IMR-90 (cell line): ENCODE measurements at regions not wholly inside any gene's neighbourhood (a gene's known extent, or its start where the extent isn't known, plus 50 kb on each side); places are given as distances from the start of the nearest gene placed in this dataset.

Experiments
- ATAC-seq: fragments of 200-7000 bp; cut with Tn5 transposase; 2 replicates; pipeline ENCODE4 v1.9.1; 2020; ENCODE audit warnings: low read depth, mild to moderate bottlenecking, moderate library complexity
- BruUV-seq: library from RNA; stranded (reverse); fragments of 400-500 nt; replicated peaks from 2 replicates; lab custom pipeline; 2021; lab: Mats Ljungman, UMichigan
- CTCF ChIA-PET: fragments of 300-600 bp; formaldehyde crosslinking; extraction: SDS; loops from one replicate; lab custom pipeline; 2021; ENCODE audit warnings: antibody characterized with exemption; lab: Yijun Ruan, JAX
- POLR2A ChIA-PET: fragments of 300-600 bp; sonication (Branson Sonifier 250); formaldehyde crosslinking; loops from one replicate; lab custom pipeline; 2022; ENCODE audit warnings: antibody characterized with exemption; ENCODE audit not compliant: unreplicated experiment; lab: Charles Lee
- DNase-seq: peaks from one replicate; pipeline ENCODE4 v3.0.0; 2013
- H2AFZ ChIP-seq: replicated peaks from 2 replicates; pipeline ENCODE3; 2013; ENCODE audit warnings: low read length, mild to moderate bottlenecking; ENCODE audit not compliant: poor library complexity
- H2AK5ac ChIP-seq: 2 replicates; pipeline ENCODE4 v1.6.1; 2013; ENCODE audit warnings: low read depth, low read length, inconsistent platforms
- H2AK9ac ChIP-seq: replicated peaks from 2 replicates; pipeline ENCODE3; 2013; ENCODE audit warnings: mild to moderate bottlenecking, low read depth, low read length, moderate library complexity; ENCODE audit not compliant: poor library complexity
- H2BK120ac ChIP-seq: 2 replicates; pipeline ENCODE4 v1.6.1; 2013; ENCODE audit warnings: low read depth, low read length, inconsistent platforms
- H2BK15ac ChIP-seq: 3 replicates; pipeline ENCODE4 v1.6.1; 2013; ENCODE audit warnings: low read depth, low read length, inconsistent platforms
- H2BK20ac ChIP-seq: 2 replicates; pipeline ENCODE4 v1.6.1; 2013; ENCODE audit warnings: low read depth, mild to moderate bottlenecking, inconsistent platforms, low read length, moderate library complexity
- H2BK5ac ChIP-seq: 2 replicates; pipeline ENCODE4 v1.6.1; 2013; ENCODE audit warnings: mild to moderate bottlenecking, low read depth, low read length, inconsistent platforms; ENCODE audit not compliant: poor library complexity, severe bottlenecking
- H3K14ac ChIP-seq: replicated peaks from 2 replicates; pipeline ENCODE4 v1.6.1; 2013; ENCODE audit warnings: low read depth, low read length, inconsistent platforms
- H3K18ac ChIP-seq: 2 replicates; pipeline ENCODE4 v1.6.1; 2013; ENCODE audit warnings: low read depth, low read length, control low read depth
- H3K23ac ChIP-seq: 2 replicates; pipeline ENCODE4 v1.6.1; 2013; ENCODE audit warnings: low read depth, low read length, inconsistent platforms
- H3K27ac ChIP-seq: 2 replicates; pipeline ENCODE4 v1.5.1; 2013; ENCODE audit warnings: mild to moderate bottlenecking, control low read depth, low read length; ENCODE audit not compliant: insufficient read depth
- H3K27me3 ChIP-seq: 2 replicates; pipeline ENCODE4 v1.6.1; 2013; ENCODE audit warnings: low read length; ENCODE audit not compliant: control insufficient read depth, insufficient read depth
- H3K36me3 ChIP-seq: 2 replicates; pipeline ENCODE4 v1.6.1; 2013; ENCODE audit warnings: low read length, mixed read lengths; ENCODE audit not compliant: control insufficient read depth, insufficient read depth
- H3K4ac ChIP-seq: 2 replicates; pipeline ENCODE4 v1.6.1; 2013; ENCODE audit warnings: low read depth, low read length, inconsistent platforms
- H3K4me1 ChIP-seq: 2 replicates; pipeline ENCODE4 v1.6.1; 2013; ENCODE audit warnings: low read length, mixed read lengths; ENCODE audit not compliant: control insufficient read depth, insufficient read depth
- H3K4me2 ChIP-seq: 2 replicates; pipeline ENCODE4 v1.6.1; 2013; ENCODE audit warnings: low read depth, mild to moderate bottlenecking, control low read depth, low read length, moderate library complexity
- H3K4me3 ChIP-seq: 2 replicates; pipeline ENCODE4 v1.5.1; 2013; ENCODE audit warnings: low read depth, mild to moderate bottlenecking, control low read depth, low read length, moderate library complexity; ENCODE audit not compliant: insufficient read depth
- H3K56ac ChIP-seq: 2 replicates; pipeline ENCODE4 v1.6.1; 2013; ENCODE audit warnings: low read length, inconsistent platforms; ENCODE audit not compliant: insufficient read depth; ENCODE audit errors: extremely low read depth
- H3K79me1 ChIP-seq, 2 experiments: 2 replicates each; pipeline ENCODE4 v1.6.1; 2013; ENCODE audit warnings: low read length in 2 of 2, inconsistent platforms in 1 of 2, low read depth in 1 of 2
- H3K9ac ChIP-seq: 2 replicates; pipeline ENCODE4 v1.6.1; 2013; ENCODE audit warnings: low read depth, low read length, control low read depth
- H3K9me1 ChIP-seq: 2 replicates; pipeline ENCODE4 v1.6.1; 2013; ENCODE audit warnings: low read length, inconsistent platforms; ENCODE audit not compliant: insufficient read depth
- H3K9me3 ChIP-seq: 2 replicates; pipeline ENCODE4 v1.6.1; 2013; ENCODE audit warnings: low read length; ENCODE audit not compliant: control insufficient read depth, insufficient read depth
- H4K20me1 ChIP-seq: 2 replicates; pipeline ENCODE4 v1.6.1; 2013; ENCODE audit warnings: low read length, inconsistent platforms; ENCODE audit not compliant: insufficient read depth
- H4K5ac ChIP-seq: 2 replicates; pipeline ENCODE4 v1.6.1; 2013; ENCODE audit warnings: mild to moderate bottlenecking, low read depth, low read length, control low read depth
- H4K8ac ChIP-seq, 2 experiments: 2 replicates each; pipeline ENCODE4 v1.6.1; 2013; ENCODE audit warnings: low read depth in 2 of 2, low read length in 2 of 2, control low read depth in 1 of 2, inconsistent platforms in 1 of 2
- H4K91ac ChIP-seq: 2 replicates; pipeline ENCODE4 v1.6.1; 2013; ENCODE audit warnings: low read depth, low read length, inconsistent platforms; ENCODE audit not compliant: insufficient read depth
- BHLHE40 ChIP-seq: fragments of 150-350 bp; IDR thresholded peaks from 2 replicates; pipeline ENCODE4 v1.6.1; 2016; ENCODE audit warnings: mild to moderate bottlenecking, low read depth, low read length
- CEBPB ChIP-seq: IDR thresholded peaks from 2 replicates; pipeline ENCODE4 v1.6.1; 2012; ENCODE audit warnings: low read depth, low read length, improper control_type of control experiment
- CHD1 ChIP-seq: IDR thresholded peaks from 2 replicates; pipeline ENCODE4 v1.6.1; 2012; ENCODE audit warnings: low read depth, low read length, improper control_type of control experiment
- CTCF ChIP-seq: conservative IDR thresholded peaks from 2 replicates; pipeline ENCODE4 v1.5.1; 2012; ENCODE audit warnings: mild to moderate bottlenecking, low read depth, low read length, improper control_type of control experiment
- ELK1 ChIP-seq: fragments of 150-350 bp; IDR thresholded peaks from 2 replicates; pipeline ENCODE4 v1.6.1; 2016; ENCODE audit warnings: low read depth, mild to moderate bottlenecking, low read length, moderate library complexity, borderline replicate concordance
- FOS ChIP-seq: fragments of 150-350 bp; IDR thresholded peaks from 2 replicates; pipeline ENCODE4 v1.6.1; 2016; ENCODE audit warnings: low read depth, low read length
- MAFK ChIP-seq: IDR thresholded peaks from 2 replicates; pipeline ENCODE4 v1.6.1; 2012; ENCODE audit warnings: low read depth, low read length, improper control_type of control experiment
- MAZ ChIP-seq: IDR thresholded peaks from 2 replicates; pipeline ENCODE4 v1.6.1; 2012; ENCODE audit warnings: low read depth, mild to moderate bottlenecking, low read length, improper control_type of control experiment, moderate library complexity, borderline replicate concordance
- MXI1 ChIP-seq: IDR thresholded peaks from 2 replicates; pipeline ENCODE4 v1.6.1; 2012; ENCODE audit warnings: low read depth, mild to moderate bottlenecking, low read length, moderate library complexity, borderline replicate concordance
- NFE2L2 ChIP-seq: fragments of 150-350 bp; IDR thresholded peaks from 2 replicates; pipeline ENCODE4 v1.6.1; 2016; ENCODE audit warnings: low read depth, mild to moderate bottlenecking, low read length
- POLR2A ChIP-seq: IDR thresholded peaks from 2 replicates; pipeline ENCODE4 v1.6.1; 2012; ENCODE audit warnings: mild to moderate bottlenecking, low read depth, low read length
- RAD21 ChIP-seq: IDR thresholded peaks from 2 replicates; pipeline ENCODE4 v1.6.1; 2012; ENCODE audit warnings: low read length, improper control_type of control experiment
- RCOR1 ChIP-seq: IDR thresholded peaks from 2 replicates; pipeline ENCODE4 v1.6.1; 2012; ENCODE audit warnings: mild to moderate bottlenecking, low read length, improper control_type of control experiment; ENCODE audit not compliant: insufficient replicate concordance
- RFX5 ChIP-seq: IDR thresholded peaks from 2 replicates; pipeline ENCODE4 v1.8.0; 2012; ENCODE audit warnings: low read depth, mild to moderate bottlenecking, low read length, moderate library complexity
- SMC3 ChIP-seq: fragments of 150-350 bp; IDR thresholded peaks from 2 replicates; pipeline ENCODE4 v1.6.1; 2016; ENCODE audit warnings: low read depth, mild to moderate bottlenecking, antibody characterized with exemption, low read length, moderate library complexity
- USF2 ChIP-seq: fragments of 150-350 bp; IDR thresholded peaks from 2 replicates; pipeline ENCODE4 v1.6.1; 2017; ENCODE audit warnings: mild to moderate bottlenecking, antibody characterized with exemption, low read length, low read depth
- WGBS, 2 experiments: methylation state at CpG; one replicate each; pipeline versions ENCODE4 v1.1.5 to v1.1.7; 2013; ENCODE audit warnings: missing lambda C conversion rate in 2 of 2; ENCODE audit not compliant: insufficient read length in 1 of 2; ENCODE audit errors: extremely low coverage in 2 of 2; 5-methylcytosine and 5-hydroxymethylcytosine counted together
- dilution Hi-C: fragments of 300-500 bp; cut with HindIII; formaldehyde crosslinking; loops from one replicate; pipeline ENCODE4 v1.14.3; 2018; ENCODE audit warnings: low sequenced_read_pairs; ENCODE audit not compliant: unreplicated experiment
- in situ Hi-C: fragments of 300-500 bp; cut with MboI; formaldehyde crosslinking; loops from 3 replicates; pipeline ENCODE4 v1.14.3; 2019; ENCODE audit warnings: low sequenced_read_pairs, inconsistent platforms, mixed read lengths
- intact Hi-C: fragments of 100-400 bp; cut with micrococcal nuclease; formaldehyde crosslinking; loops from 2 replicates; pipeline ENCODE4 v1.10.0; 2022

- no peak overlapping the region for H2BK5ac ChIP-seq
- intact Hi-C loops (no loop called here), in situ Hi-C loops (no loop called here), dilution Hi-C loops (no loop called here)
- H2BK20ac ChIP-seq = no peak overlapping the region
- H4K91ac ChIP-seq = no peak overlapping the region
- no peaks in the 10 kb centered on the region for H3K36me3 ChIP-seq
- H3K9me1 ChIP-seq = no peaks in the 10 kb centered on the region
- no peak overlapping the region for H3K23ac ChIP-seq
- H2BK15ac ChIP-seq = no peak overlapping the region
- H3K4ac ChIP-seq = no peak overlapping the region
- H3K79me1 ChIP-seq = no peaks in the 10 kb centered on the region
- H3K27ac ChIP-seq = no peak overlapping the region
- no peaks in the 10 kb centered on the region for H4K20me1 ChIP-seq
- peaks cover 3% of the 10 kb centered on the region; the same call in 1 of the 2 replicates for H3K9me3 ChIP-seq
- no peak overlapping the region for H3K56ac ChIP-seq
- no peaks in the 10 kb centered on the region for H3K27me3 ChIP-seq
- WGBS, 2 experiments = no CpG with 5 or more reads among the region's 1 CpG
- H2AFZ ChIP-seq = no peak overlapping the region
- H4K8ac ChIP-seq = no peak overlapping the region
- TF ChIP-seq USF2 (no peak), SMC3 (no peak), RAD21 (no peak), CHD1 (no peak), FOS (no peak), CEBPB (no peak), MAZ (no peak), CTCF (no peak), NFE2L2 (no peak), MAFK (no peak), RFX5 (no peak), MXI1 (no peak), POLR2A (no peak), BHLHE40 (no peak), ELK1 (no peak), RCOR1 (no peak)
- H3K4me1 ChIP-seq = no peaks in the 10 kb centered on the region
- no peak overlapping the region for H4K5ac ChIP-seq
- ChIA-PET POLR2A (no interaction called here), CTCF (no interaction called here)
- H3K14ac ChIP-seq = no peak overlapping the region
- no peak overlapping the region for H2BK120ac ChIP-seq
- H3K18ac ChIP-seq = no peak overlapping the region
- H3K9ac ChIP-seq = no peak overlapping the region
- no peak overlapping the region for H2AK9ac ChIP-seq
- ATAC-seq = no peak
- no peak overlapping the region for H2AK5ac ChIP-seq
- BruUV-seq = no TSS peak
- H3K4me3 ChIP-seq = no peak overlapping the region
- no peak for DNase-seq
- no peak overlapping the region for H3K4me2 ChIP-seq
Observed at GRCh38 chr1:90346349-90346748, 351.4 kb downstream of the ZNF326 start.
